Ishikawa (cell line): ENCODE measurements at regions not wholly inside any gene's neighbourhood (a gene's known extent, or its start where the extent isn't known, plus 50 kb on each side); places are given as distances from the start of the nearest gene placed in this dataset.

Source experiments
- CEBPB ChIP-seq: IDR thresholded peaks from 2 replicates; pipeline ENCODE4 v1.6.1; 2012
- CREB1 ChIP-seq: IDR thresholded peaks from 2 replicates; pipeline ENCODE4 v1.6.1; 2012; ENCODE audit warnings: low read depth
- EGR1 ChIP-seq: IDR thresholded peaks from 2 replicates; pipeline ENCODE4 v1.6.1; 2012
- EP300 ChIP-seq: IDR thresholded peaks from 2 replicates; pipeline ENCODE4 v1.6.1; 2012; ENCODE audit warnings: borderline replicate concordance
- NFIC ChIP-seq: IDR thresholded peaks from 2 replicates; pipeline ENCODE4 v1.6.1; 2012
- TAF1 ChIP-seq: IDR thresholded peaks from 2 replicates; pipeline ENCODE4 v1.6.1; 2012; ENCODE audit warnings: low read depth, mild to moderate bottlenecking
- TEAD4 ChIP-seq: IDR thresholded peaks from 2 replicates; pipeline ENCODE4 v1.6.1; 2012
- YY1 ChIP-seq: IDR thresholded peaks from 2 replicates; pipeline ENCODE4 v1.6.1; 2012; ENCODE audit warnings: low read depth
- TF ChIP-seq, protein P1 (sequence below): IDR thresholded peaks from 2 replicates; pipeline ENCODE4 v1.6.1; 2012

DNA sequence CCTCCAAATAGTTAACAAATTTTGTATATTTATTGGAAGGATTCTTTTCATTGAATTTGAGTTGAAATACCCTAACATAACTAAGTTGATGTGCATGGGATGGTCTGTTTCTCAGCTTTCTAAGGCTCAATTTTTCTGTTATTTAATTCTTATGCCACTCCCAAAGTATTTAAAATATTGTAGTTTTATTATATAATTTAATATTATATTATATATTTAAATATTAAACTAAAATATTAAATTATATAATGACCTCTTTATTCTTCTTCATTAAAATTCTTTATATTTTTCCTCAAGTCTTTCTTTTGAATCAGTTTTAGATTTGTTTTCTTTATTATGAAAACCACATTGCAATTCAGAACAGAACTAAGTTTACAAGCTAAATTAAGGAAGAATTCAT is 194.7 kb downstream of the TFAP2B start:
- TF ChIP-seq YY1 (no peak), EGR1 (no peak), EP300 (no peak), NFIC (no peak), TAF1 (no peak), TEAD4 (no peak), CEBPB (no peak), CREB1 (no peak)
- TF ChIP-seq, protein P1, sequence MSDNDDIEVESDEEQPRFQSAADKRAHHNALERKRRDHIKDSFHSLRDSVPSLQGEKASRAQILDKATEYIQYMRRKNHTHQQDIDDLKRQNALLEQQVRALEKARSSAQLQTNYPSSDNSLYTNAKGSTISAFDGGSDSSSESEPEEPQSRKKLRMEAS = no peak
